IPS DF 19.7 (cell line): ENCODE measurements at regions not wholly inside any gene's neighbourhood (a gene's known extent, or its start where the extent isn't known, plus 50 kb on each side); places are given as distances from the start of the nearest gene placed in this dataset.

Experiments used
- DNase-seq: peaks from one replicate; pipeline ENCODE4 v3.0.0-alpha.2; 2013; ENCODE audit warnings: low read depth, low spot score

DNA sequence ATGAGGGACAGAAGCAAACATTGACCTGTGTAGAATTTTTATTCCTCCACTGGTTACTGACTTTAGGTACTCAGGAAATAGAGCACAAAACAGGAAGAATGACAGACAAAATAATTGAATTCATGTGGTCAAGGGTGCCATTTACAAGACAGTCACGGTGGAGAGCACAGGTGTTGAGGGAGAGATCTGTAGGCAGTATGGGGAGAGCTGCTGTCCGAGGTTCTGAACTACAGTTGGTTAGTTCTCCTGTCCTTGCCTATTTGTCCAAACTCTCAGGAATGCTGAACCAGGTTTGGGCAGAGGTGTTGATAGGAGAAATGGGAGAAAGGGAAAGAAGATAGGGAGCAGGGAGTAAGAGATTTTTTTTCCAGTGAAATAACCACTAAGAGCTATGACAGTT is 178.5 kb upstream of the ZBTB20 start:
- peak; percentile 63 for DNase-seq

DNA sequence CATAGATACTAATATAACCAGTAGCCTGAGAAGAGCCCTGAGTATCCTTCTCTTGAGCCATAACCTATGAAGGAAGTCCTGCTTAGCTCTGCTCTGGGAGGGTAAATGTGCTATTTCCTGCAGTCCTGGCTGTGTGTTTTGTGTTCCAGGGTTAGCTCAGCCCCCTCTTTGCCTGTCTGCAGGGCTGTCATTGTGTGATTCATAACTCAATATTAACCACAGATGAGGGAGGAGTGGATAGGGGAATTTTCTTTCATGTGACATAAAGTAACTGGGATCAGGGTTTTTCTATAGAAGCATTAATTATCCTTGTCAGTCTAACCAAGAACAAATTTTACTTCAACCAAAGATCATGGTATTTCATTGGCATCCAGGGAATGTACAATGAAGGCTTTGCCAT is 183.3 kb upstream of the ZBTB20 start:
- DNase-seq = no peak

DNA sequence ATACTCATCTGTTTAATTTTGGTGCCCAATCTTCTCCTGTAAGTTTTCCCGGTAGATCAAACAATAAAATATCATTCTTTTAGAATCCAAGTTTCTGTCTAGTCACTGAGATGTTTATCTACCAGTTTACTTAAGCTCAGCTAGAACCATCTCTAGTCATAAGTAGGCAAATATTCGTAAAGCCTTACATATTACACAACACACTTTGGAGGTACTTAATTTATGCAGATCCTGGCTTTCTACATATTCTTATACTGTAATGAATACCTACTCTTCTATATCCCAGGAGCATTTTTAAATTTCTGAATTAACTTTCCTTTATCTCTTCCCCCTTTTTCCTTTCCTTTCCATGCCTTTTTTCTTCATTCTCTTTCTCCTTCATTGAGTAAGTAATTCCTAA is 185.9 kb upstream of the ZBTB20 start:
- no peak for DNase-seq

DNA sequence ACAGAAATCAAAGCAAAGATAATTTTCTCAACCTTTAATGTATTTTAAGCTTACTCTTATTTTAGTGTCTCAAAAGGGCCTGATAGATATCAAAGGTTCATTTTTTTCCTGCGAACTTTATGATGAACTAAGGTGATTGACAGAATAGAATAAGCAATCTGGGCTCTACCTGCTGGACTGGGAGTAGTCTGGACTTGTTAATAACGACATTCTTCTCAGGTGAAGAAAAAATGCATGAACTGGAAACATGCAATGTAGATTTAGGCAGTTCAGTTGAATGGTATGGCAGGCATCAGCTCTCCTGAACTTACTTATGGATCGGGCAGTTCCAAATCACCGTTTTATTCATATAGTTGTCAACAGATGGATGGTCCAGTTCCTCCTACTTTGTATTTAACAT is 189.7 kb upstream of the ZBTB20 start:
- no peak for DNase-seq

DNA sequence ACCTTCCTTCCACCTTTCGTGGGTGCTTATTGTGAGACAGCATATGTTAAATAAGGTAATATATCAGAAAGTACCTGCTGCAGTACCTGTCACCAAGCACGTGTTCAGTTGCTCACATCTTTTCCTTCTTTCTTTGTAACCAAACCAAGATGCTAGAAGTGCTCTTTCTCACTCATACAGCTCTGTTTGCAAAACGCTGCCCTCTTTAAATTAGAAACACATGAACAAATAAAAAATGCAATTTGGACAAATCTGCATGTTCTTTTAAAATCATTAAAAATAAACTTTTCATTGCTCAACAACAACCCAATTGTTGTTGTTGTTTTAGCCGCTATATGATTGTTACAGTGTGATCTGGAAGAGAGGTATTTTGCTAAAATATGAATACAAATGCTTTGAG is 193.5 kb upstream of the ZBTB20 start:
- DNase-seq = no peak

DNA sequence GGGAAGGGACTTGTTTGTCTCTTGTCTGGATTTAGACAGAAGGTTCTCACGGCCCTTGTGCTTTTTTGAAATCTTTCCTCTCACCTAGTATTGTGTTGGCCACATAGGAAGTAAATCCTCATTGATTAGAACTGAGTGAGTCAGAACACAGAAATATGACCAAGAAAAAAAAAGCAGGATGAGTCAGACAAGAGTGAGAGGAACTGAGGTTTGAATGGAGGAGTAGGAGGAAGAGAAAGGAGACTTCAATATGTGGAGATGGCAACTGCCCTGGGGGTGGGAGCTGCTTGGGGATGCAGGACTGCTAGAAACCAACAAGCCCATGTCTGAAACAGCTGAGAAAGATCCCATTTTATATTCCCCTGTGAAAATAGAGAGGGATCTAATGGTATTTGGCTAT is 194.1 kb upstream of the ZBTB20 start:
- no peak for DNase-seq

DNA sequence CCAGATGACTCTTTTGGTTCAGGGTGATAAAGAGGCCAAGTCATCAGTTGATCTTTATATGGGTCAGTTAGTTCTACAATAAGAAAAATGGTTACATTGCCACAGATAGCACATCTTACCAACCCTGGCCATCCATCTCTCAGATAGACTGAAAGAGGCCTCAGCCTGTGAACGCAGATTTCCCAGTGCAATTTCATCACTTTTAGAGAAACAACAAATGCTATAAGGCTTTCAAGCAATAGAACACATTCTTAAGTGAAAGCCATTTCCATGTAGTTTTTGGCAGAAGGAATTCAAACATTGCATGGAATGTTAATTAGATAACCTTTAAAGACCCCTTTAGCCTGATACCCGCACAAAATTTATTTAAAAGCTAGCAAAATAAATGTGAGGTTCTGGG is 200.6 kb upstream of the ZBTB20 start:
- no peak for DNase-seq

DNA sequence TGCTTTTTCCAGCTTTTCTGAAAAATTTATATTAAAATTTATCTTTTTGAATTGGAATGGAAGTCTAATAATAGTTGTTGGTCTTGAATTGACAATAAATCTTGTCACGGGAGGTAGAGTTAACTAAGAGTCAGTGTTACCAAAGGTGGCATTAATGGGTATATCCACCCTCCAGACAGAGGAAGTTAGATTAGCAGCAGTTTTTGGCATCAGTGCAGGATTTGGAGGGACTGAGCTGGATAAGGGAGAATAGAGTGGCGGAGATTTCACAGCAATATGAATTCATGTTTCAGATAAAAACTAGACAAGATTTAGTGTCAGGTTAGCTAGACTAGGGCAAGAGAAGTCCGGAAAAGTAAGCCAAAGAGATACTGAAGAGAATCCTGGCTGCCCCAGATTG is 201.3 kb upstream of the ZBTB20 start:
- DNase-seq = no peak

DNA sequence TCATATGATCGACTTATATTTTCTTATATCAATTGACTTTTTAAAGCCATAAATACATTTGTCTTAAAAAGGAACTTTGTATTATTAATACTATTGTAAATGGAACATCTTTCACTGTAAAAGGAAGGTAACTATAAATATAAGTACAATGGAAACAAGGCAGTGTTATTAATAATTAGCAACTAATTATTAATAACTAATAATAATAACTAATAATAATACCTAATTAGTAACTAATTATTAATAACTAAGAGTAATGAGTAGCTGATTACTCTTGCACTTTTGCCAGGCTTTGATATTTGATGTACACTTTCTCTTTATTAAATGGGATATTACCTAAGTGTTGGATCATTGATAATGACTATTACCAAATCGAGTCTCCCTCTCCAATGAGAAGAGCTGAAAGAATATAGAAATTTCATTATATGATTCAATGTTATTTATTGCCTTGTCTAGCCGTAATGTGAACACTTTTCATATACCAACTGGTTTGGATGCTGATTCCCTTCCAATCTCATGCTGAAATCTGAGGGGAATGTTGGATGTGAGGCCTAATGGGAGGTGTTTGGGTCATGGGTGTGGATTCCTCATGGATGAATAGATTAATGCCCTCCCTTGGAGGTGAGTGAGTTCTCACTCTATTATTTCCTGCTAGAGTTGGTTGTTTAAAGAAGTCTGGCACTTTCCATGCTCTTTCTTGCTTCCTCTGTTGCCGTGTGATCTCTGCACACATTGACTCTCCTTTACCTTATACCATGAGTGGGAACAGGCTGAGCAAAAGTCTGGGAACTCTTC is 202.1 kb upstream of the ZBTB20 start:
- no peak for DNase-seq

DNA sequence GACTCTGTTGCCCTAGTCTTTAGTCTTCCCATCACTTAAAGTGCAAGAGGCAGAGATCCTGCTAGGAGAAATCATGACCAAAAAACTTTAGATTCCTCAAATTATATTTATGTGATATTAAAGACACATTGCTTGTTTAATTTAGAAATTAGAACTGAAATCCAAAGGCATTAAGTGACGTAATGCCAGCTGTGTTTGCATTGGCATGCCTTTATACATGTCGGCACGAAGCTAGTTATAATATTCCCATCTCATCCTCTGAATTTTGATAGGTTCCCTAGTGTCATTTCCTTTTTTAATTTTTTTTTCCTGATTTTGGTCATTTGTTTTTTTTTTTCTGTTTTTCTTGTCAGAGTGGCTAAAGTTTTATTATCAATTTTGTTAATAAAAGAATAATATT is 203.5 kb upstream of the ZBTB20 start:
- no peak for DNase-seq

DNA sequence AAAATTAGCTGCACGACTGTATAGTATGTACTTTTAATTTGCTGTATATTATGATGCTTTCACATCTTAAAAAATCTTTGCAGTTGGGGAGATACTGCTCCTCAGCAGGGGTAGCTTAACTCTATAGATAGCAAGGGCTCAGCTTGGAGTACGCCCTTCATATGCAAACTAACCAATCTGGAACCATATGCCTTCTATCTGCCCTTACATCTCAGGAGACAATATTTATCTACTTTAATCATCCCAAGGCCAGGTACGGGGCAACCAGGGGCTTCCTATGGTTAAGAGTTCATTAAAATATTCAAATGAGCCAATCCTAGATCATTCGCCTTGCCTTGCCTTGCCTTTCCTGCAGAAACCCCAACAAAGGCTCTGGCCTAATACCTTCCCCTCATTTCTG is 204.1 kb upstream of the ZBTB20 start:
- DNase-seq = peak; percentile 20

DNA sequence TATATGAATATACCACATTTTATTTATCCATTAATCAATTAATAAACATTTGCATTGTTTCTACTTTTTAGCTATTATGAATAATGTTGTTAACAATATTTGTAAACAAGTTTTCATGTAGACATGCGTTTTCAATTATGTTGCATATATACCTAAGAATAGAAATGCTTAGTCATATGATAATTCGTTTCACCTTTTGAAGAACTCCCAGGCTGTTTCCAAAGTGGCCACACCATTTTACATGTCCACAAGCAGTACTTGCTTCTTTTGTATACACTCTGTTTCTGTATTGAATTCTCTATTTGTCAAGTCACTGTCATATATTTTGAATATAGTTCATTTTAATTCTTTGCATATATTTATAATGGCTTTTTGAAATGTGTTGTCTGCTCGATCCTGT is 206.9 kb upstream of the ZBTB20 start:
- DNase-seq = no peak

DNA sequence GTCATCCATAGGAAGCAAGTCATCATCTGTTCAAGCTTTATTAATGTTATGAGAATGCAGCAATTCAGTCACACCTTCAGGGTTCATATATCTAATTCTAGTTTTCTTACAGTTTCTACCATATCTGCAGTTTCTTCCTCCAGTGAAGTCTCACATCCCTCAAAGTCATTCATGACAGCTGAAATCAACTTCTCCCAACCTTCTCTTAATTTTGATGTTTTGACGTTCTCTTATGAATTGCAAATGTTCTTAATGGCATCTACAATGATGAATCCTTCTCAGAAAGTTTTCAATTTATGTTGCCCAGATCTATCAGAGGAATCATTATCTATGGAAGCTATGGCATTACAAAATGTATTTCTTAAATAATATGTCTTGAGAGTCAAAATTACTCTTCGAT is 210.4 kb upstream of the ZBTB20 start:
- no peak for DNase-seq

DNA sequence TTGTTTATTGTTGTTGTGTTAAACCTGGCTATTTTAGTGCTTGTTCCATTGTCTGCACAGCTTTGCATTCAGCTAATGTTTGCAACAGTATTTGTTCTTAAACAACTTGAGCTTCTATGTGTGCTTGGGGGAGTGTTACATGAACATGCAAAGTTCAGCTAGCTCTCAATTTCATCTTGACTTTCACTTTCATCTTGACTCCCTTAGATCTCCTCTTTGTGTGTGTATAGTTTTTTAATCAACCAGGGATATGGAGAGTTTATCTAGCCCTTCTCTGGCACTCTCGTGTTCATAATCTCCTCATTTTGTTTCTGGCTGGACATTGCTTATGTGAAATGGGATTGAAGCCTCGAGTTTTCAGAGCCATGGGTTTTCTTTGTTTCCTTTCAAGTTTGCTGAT is 212.4 kb upstream of the ZBTB20 start:
- no peak for DNase-seq

DNA sequence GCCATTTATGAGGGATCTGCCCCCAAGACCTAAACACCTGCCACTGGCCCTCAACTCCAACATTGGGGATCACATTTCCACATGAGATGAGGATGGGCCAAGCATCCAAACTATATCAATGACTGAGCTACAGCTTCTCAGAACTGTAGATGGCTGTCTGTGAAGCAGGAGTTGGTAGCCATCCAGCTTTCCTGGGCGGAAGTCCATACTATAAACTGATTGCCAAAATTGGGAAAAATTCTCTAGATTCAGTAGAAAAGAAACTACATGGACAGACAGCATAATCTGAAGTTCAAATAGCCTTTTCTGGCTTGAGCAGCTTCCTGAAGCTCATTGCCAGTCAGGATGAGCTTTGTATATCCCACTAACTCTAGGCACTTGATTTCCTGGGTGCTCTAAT is 214.7 kb upstream of the ZBTB20 start:
- no peak for DNase-seq

DNA sequence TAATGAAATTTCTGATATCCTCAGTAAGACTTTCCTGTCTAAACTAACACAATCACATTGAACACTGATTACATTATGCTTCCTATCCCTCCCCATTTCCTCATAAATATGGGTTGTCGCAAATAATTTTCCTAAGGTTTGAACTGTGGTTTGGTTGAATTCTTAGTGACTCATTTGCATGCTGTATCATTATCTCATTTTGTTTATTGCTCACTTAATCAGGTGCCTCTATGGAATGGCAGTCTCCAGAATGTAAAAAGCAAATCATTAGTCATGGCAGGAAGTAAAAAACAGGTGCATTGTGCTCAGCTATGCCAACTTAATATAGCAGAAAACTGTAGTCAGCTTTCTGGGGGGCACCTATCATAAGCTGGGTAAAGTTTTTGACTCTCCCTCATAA is 216.0 kb upstream of the ZBTB20 start:
- no peak for DNase-seq

DNA sequence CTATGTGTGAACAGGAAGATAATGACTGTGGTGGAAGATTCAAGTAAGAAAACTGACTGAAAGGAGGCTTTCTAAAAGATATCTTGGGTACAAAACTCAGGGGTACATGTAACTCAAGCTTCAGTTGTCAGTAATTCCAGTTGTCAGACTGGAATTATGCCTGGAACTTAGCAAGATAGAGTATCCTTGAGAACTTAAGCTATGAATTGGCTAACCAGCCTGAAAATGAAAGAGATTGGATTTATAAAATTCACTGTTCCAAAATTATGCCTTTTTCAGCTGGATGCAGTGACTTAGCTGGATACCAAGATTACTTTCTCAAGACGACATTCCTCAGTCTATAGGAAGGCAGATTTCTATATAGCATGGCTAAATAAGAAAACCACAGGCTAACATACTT is 221.9 kb upstream of the ZBTB20 start:
- DNase-seq = no peak

DNA sequence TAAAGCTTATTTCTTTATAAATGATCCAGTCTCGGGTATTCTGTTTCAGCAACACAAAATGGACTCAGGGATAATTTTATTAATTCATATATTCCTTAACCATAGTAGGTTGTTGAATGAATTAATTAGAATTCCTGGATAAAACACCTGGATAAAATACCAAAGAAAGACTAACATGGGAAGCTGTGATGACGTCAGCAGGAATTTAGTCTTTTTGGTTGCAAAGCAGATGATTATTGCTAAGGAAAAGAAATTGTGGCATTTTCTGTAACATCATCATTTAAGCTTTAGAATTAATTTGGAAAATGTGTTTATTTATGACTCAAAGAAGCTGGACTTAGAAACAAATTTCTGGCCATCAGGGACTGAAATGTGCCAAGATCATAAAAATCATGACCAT is 228.3 kb upstream of the ZBTB20 start:
- DNase-seq = no peak

DNA sequence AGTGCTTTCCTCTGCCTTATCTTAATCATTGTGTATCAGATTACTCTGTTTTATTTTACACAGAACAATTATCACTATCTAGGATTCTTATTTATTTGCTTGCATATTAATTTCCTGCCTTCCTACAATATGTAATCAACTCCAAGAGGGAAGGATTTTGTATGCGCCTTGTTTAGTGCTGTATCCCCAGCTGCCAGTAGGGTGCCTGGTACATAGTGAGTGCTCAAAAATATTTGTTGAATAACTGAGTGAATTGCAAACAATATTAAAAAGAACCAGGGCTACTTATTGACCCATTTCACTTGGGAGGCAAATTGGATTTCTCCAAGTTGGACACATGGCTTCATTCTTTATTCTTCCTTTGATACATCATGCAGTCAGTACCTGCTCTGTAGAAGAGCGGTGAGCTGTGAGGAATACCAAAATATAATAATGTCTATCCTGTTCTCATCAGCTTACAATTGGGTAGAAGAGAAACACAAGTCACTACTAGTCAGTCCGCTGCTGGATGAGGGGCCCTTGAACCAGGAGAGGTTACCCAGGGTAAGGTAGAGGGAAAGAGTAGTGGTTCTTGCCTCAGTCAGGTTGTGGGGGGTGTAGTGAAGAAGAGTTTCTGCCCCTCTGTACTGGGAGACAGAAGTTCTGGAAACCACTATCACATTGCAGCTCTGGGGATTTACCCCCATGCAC is 233.9 kb upstream of the ZBTB20 start:
- no peak for DNase-seq

DNA sequence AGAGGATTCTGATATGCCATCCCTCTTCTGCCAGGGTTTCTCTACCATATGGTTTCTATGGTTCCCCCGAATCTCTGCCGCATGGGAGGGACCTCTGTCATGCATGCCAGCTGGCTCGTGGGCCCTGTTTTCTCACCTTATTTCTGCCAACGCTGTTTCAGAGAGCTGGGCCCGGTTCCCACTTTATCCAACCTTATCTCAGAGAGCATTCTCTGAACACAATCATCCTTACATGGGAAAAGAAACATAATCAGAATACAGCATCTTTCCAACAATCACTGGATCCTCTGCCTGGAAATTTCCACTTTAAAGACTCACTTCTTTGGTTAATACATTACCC is 234.5 kb upstream of the ZBTB20 start:
- DNase-seq = no peak

DNA sequence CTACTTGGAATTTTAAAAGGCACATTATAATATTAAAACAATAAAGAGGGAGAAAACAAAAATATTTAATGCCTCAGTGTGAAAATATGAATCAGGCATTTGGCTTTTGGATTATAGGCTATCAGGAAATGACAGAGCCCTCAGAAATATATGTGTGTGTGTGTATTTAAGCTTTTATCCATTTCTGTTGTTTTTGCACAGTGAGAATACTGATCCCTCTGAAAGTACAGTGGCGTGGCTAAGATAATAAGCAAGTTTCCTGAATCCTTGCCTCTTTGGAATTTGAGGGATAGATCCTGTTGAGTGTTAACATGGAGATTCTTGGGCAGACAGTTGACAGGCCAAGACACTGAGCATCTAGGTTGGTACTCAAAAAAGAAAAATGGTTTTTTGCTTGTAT is 234.8 kb upstream of the ZBTB20 start:
- DNase-seq = no peak

DNA sequence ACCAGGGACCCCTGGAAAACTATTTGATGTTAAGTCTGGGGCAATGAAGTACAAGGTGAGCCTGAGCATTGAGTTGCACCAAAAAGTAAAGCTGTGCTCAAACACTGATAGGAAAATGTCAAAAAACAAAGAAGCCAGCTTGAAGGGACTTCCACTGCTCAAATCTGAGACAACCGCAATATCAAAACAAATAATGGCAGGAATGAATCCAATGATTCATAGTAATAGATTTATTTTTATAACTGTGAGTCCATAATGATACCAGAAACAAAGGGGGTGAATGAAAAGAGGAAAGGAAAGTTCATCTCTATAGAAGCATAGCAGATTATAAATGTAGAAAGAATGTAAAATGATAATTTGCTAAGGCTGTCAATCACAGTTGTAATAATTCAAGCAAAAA is 237.3 kb upstream of the ZBTB20 start:
- no peak for DNase-seq
